WI38 (cell line): ENCODE measurements at regions not wholly inside any gene's neighbourhood (a gene's known extent, or its start where the extent isn't known, plus 50 kb on each side); places are given as distances from the start of the nearest gene placed in this dataset.

Source experiments
- H3K4me3 ChIP-seq: 2 replicates; pipeline ENCODE4 v1.5.1; 2011; ENCODE audit warnings: low read depth, mild to moderate bottlenecking, control low read depth, low read length
- CTCF ChIP-seq: IDR thresholded peaks from 2 replicates; pipeline ENCODE4 v1.5.1; 2012; ENCODE audit warnings: low read depth, mild to moderate bottlenecking, control low read depth, low read length

GRCh38 chr2:153222231-153223165 is 256.1 kb downstream of the RPRM start:
- no peak for TF ChIP-seq CTCF
- no peak overlapping the region for H3K4me3 ChIP-seq

GRCh38 chr2:153221506-153221905 is 257.1 kb downstream of the RPRM start:
- no peak overlapping the region for H3K4me3 ChIP-seq
- TF ChIP-seq CTCF: no peak

GRCh38 chr2:153221087-153221486 is 257.5 kb downstream of the RPRM start:
- no peak overlapping the region for H3K4me3 ChIP-seq
- no peak for TF ChIP-seq CTCF

GRCh38 chr2:153218851-153219250 is 259.7 kb downstream of the RPRM start:
- no peak for TF ChIP-seq CTCF

GRCh38 chr2:153214337-153214736 is 264.2 kb downstream of the RPRM start:
- H3K4me3 ChIP-seq: no peak overlapping the region
- no peak for TF ChIP-seq CTCF

More at GRCh38 chr2:153218851-153219250, 259.7 kb downstream of the RPRM start:
- H3K4me3 ChIP-seq: no peak overlapping the region

- TF ChIP-seq CTCF: no peak
- H3K4me3 ChIP-seq: no peak overlapping the region
Observed at GRCh38 chr2:153213022-153213421, 265.5 kb downstream of the RPRM start.
